Vagina (tissue), 2 donors: ENCODE measurements at regions not wholly inside any gene's neighbourhood (a gene's known extent, or its start where the extent isn't known, plus 50 kb on each side); places are given as distances from the start of the nearest gene placed in this dataset.

Experiments used
- CTCF ChIP-seq, 3 experiments: fragments of 450-650 bp in 2 of 3; fragments of 200-600 bp in 1 of 3; sonication (generic) in 1 of 3; IDR thresholded peaks; one replicate each; pipeline ENCODE4 v1.5.1; 2017 to 2019; ENCODE audit warnings: antibody characterized with exemption in 3 of 3, mild to moderate bottlenecking in 2 of 3, moderate library complexity in 2 of 3
- POLR2AphosphoS5 ChIP-seq, 2 donors: sonication (generic); formaldehyde crosslinking; IDR thresholded peaks; one replicate each; pipeline ENCODE4 v1.9.0; 2017; ENCODE audit warnings: antibody characterized with exemption in 2 of 2, mild to moderate bottlenecking in 2 of 2, low read depth in 1 of 2; ENCODE audit not compliant: insufficient read depth in 1 of 2

- no peak for TF ChIP-seq POLR2AphosphoS5 (IDR thresholded peaks at IDR 0.05; ENCODE audit: insufficient read depth in 1 of 2, low read depth in 1 of 2)
- TF ChIP-seq CTCF (IDR thresholded peaks at IDR 0.05) = no peak
Observed at GRCh38 chr5:63760965-63761364, 201.3 kb downstream of the HTR1A start.
